NCI-H1048 (cell line): ENCODE measurements at regions not wholly inside any gene's neighbourhood (a gene's known extent, or its start where the extent isn't known, plus 50 kb on each side); places are given as distances from the start of the nearest gene placed in this dataset.
A peak's percentile ranks its signal among the peaks of the same experiment; 100 is the strongest.
"Not testable (repeated sequence)": the region's sequence is repeated elsewhere in the genome, so short reads cannot be mapped to it uniquely, and the experiment has no call there.

ENCODE experiments used
- DNase-seq: peaks from one replicate; lab custom pipeline; 2025; lab: John Stamatoyannopoulos, UW

- no peak for DNase-seq
Measured at GRCh38 chr3:87101861-87102625, 111.1 kb upstream of the VGLL3 start.

- DNase-seq: not testable (repeated sequence)
Measured at GRCh38 chr3:87097733-87098132, 106.8 kb upstream of the VGLL3 start.

GRCh38 chr3:87090631-87091030 is 99.7 kb upstream of the VGLL3 start:
- DNase-seq: no peak

GRCh38 chr3:87088993-87089841 is 98.3 kb upstream of the VGLL3 start:
- no peak for DNase-seq

- DNase-seq: no peak
Measured at GRCh38 chr3:87088430-87088992, 97.6 kb upstream of the VGLL3 start.

- no peak for DNase-seq
Measured at GRCh38 chr3:87084868-87085267, 93.9 kb upstream of the VGLL3 start.

- DNase-seq: peak; percentile 3
Measured at GRCh38 chr3:87082796-87083440, 92.0 kb upstream of the VGLL3 start.

GRCh38 chr3:87077355-87077754 is 86.4 kb upstream of the VGLL3 start:
- no peak for DNase-seq

- no peak for DNase-seq
Measured at GRCh38 chr3:87076946-87077345, 86.0 kb upstream of the VGLL3 start.

GRCh38 chr3:87073496-87074145 is 82.7 kb upstream of the VGLL3 start:
- DNase-seq: no peak

GRCh38 chr3:87072446-87072845 is 81.5 kb upstream of the VGLL3 start:
- DNase-seq: no peak

GRCh38 chr3:87069971-87070370 is 79.0 kb upstream of the VGLL3 start:
- DNase-seq: no peak

GRCh38 chr3:87069021-87069420 is 78.1 kb upstream of the VGLL3 start:
- DNase-seq: no peak

- no peak for DNase-seq
Measured at GRCh38 chr3:87062685-87063084, 71.7 kb upstream of the VGLL3 start.

GRCh38 chr3:87057474-87057873 is 66.5 kb upstream of the VGLL3 start:
- no peak for DNase-seq

GRCh38 chr3:87053553-87053952 is 62.6 kb upstream of the VGLL3 start:
- DNase-seq: no peak

GRCh38 chr3:87052499-87053260 is 61.7 kb upstream of the VGLL3 start:
- DNase-seq: no peak

GRCh38 chr3:87047852-87048251 is 56.9 kb upstream of the VGLL3 start:
- no peak for DNase-seq

- DNase-seq: no peak
Measured at GRCh38 chr3:87046241-87046640, 55.3 kb upstream of the VGLL3 start.

GRCh38 chr3:87045473-87045872 is 54.5 kb upstream of the VGLL3 start:
- no peak for DNase-seq

GRCh38 chr3:87044846-87045245 is 53.9 kb upstream of the VGLL3 start:
- DNase-seq: no peak
